Fibroblast of lung (primary cell): ENCODE measurements at regions not wholly inside any gene's neighbourhood (a gene's known extent, or its start where the extent isn't known, plus 50 kb on each side); places are given as distances from the start of the nearest gene placed in this dataset.

ENCODE experiments used
- CTCF ChIP-seq, 2 donors: IDR thresholded peaks in 1 of 2; conservative IDR thresholded peaks in 1 of 2; 1 replicate in 1 of 2; 2 replicates in 1 of 2; pipeline ENCODE4 v1.5.1; 2011 to 2012; ENCODE audit warnings: low read length in 2 of 2, control low read depth in 1 of 2, inconsistent platforms in 1 of 2, low read depth in 1 of 2, mild to moderate bottlenecking in 1 of 2
- EZH2 ChIP-seq: IDR thresholded peaks from 2 replicates; pipeline ENCODE4 v1.5.1; 2012; ENCODE audit warnings: low read length, control low read depth, mild to moderate bottlenecking; ENCODE audit errors: missing control alignments

- TF ChIP-seq CTCF (conservative IDR thresholded peaks at IDR 0.05 in 1 of 2, IDR thresholded peaks at IDR 0.05 in 1 of 2; ENCODE audit: low read depth in 1 of 2, low read length in 2 of 2): no peak
- no peak for TF ChIP-seq EZH2
These were observed 500.4 kb downstream of the SLC6A15 start for GRCh38 chr12:84412226-84412625.
